ENCODE measurements at regions not wholly inside any gene's neighbourhood (a gene's known extent, or its start where the extent isn't known, plus 50 kb on each side); places are given as distances from the start of the nearest gene placed in this dataset.

DNA sequence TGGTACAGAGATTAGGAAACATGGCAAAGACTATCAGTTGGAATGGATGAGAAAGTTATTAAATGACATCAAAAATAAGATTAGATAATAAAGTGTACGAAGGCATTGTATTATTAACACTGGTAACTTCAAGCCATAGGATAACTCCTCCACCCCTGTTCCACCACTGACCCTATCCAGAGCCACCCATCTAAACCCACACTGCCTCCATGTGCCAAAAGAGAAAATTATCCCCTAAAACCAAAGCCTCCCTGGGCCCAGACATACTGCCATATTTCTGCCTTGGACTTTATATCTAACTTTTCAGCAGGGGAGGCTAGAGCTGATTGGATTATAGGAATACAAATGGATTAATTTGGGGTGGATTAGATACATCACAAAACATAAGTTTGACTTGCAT is 443.7 kb downstream of the BCL11A start:
- TF ChIP-seq, protein P1, sequence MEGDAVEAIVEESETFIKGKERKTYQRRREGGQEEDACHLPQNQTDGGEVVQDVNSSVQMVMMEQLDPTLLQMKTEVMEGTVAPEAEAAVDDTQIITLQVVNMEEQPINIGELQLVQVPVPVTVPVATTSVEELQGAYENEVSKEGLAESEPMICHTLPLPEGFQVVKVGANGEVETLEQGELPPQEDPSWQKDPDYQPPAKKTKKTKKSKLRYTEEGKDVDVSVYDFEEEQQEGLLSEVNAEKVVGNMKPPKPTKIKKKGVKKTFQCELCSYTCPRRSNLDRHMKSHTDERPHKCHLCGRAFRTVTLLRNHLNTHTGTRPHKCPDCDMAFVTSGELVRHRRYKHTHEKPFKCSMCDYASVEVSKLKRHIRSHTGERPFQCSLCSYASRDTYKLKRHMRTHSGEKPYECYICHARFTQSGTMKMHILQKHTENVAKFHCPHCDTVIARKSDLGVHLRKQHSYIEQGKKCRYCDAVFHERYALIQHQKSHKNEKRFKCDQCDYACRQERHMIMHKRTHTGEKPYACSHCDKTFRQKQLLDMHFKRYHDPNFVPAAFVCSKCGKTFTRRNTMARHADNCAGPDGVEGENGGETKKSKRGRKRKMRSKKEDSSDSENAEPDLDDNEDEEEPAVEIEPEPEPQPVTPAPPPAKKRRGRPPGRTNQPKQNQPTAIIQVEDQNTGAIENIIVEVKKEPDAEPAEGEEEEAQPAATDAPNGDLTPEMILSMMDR (IDR thresholded peaks at IDR 0.05; ENCODE audit: low read length), result no peak
- TF ChIP-seq EZH2 (IDR thresholded peaks at IDR 0.05; ENCODE audit: borderline replicate concordance, low read length), result no peak

Measured in OCI-LY1 (cell line).